ENCODE measurements at regions not wholly inside any gene's neighbourhood (a gene's known extent, or its start where the extent isn't known, plus 50 kb on each side); places are given as distances from the start of the nearest gene placed in this dataset.

- DNase-seq: no peak
- in situ Hi-C loops (cut with HindIII; ENCODE audit: low pct_ligation_motif_present, low pct_unique_long_range_greater_than_20kb, low sequenced_read_pairs): no loop called here
These were observed 547.1 kb upstream of the ZEB2 start for GRCh38 chr2:145066856-145067548.

GRCh38 chr2:145066151-145066661 lies 546.3 kb upstream of the ZEB2 start:
- in situ Hi-C loops (cut with HindIII; ENCODE audit: low pct_ligation_motif_present, low pct_unique_long_range_greater_than_20kb, low sequenced_read_pairs): no loop called here
- no peak for DNase-seq

- in situ Hi-C loops (cut with HindIII; ENCODE audit: low pct_ligation_motif_present, low pct_unique_long_range_greater_than_20kb, low sequenced_read_pairs): no loop called here
- no peak for DNase-seq
These were observed 545.4 kb upstream of the ZEB2 start for GRCh38 chr2:145065342-145065741.

GRCh38 chr2:145064511-145064910 lies 544.6 kb upstream of the ZEB2 start:
- in situ Hi-C loops (cut with HindIII; ENCODE audit: low pct_ligation_motif_present, low pct_unique_long_range_greater_than_20kb, low sequenced_read_pairs): no loop called here
- DNase-seq: no peak

GRCh38 chr2:145060876-145061275 lies 541.0 kb upstream of the ZEB2 start:
- in situ Hi-C loops (cut with HindIII; ENCODE audit: low pct_ligation_motif_present, low pct_unique_long_range_greater_than_20kb, low sequenced_read_pairs): no loop called here
- no peak for DNase-seq

- in situ Hi-C loops (cut with HindIII; ENCODE audit: low pct_ligation_motif_present, low pct_unique_long_range_greater_than_20kb, low sequenced_read_pairs): no loop called here
- no peak for DNase-seq
These were observed 540.0 kb upstream of the ZEB2 start for GRCh38 chr2:145059914-145060313.

GRCh38 chr2:145059343-145059742 lies 539.4 kb upstream of the ZEB2 start:
- DNase-seq: no peak
- in situ Hi-C loops (cut with HindIII; ENCODE audit: low pct_ligation_motif_present, low pct_unique_long_range_greater_than_20kb, low sequenced_read_pairs): no loop called here

GRCh38 chr2:145058457-145058856 lies 538.5 kb upstream of the ZEB2 start:
- DNase-seq: no peak
- in situ Hi-C loops (cut with HindIII; ENCODE audit: low pct_ligation_motif_present, low pct_unique_long_range_greater_than_20kb, low sequenced_read_pairs): no loop called here

- no peak for DNase-seq
- in situ Hi-C loops (cut with HindIII; ENCODE audit: low pct_ligation_motif_present, low pct_unique_long_range_greater_than_20kb, low sequenced_read_pairs): no loop called here
These were observed 535.7 kb upstream of the ZEB2 start for GRCh38 chr2:145055651-145056050.

- in situ Hi-C loops (cut with HindIII; ENCODE audit: low pct_ligation_motif_present, low pct_unique_long_range_greater_than_20kb, low sequenced_read_pairs): no loop called here
- no peak for DNase-seq
These were observed 530.2 kb upstream of the ZEB2 start for GRCh38 chr2:145050134-145050533.

GRCh38 chr2:145049475-145049874 lies 529.6 kb upstream of the ZEB2 start:
- in situ Hi-C loops (cut with HindIII; ENCODE audit: low pct_ligation_motif_present, low pct_unique_long_range_greater_than_20kb, low sequenced_read_pairs): no loop called here
- no peak for DNase-seq

- in situ Hi-C loops (cut with HindIII; ENCODE audit: low pct_ligation_motif_present, low pct_unique_long_range_greater_than_20kb, low sequenced_read_pairs): no loop called here
- no peak for DNase-seq
These were observed 527.6 kb upstream of the ZEB2 start for GRCh38 chr2:145047554-145047953.

GRCh38 chr2:145044491-145044890 lies 524.6 kb upstream of the ZEB2 start:
- in situ Hi-C loops (cut with HindIII; ENCODE audit: low pct_ligation_motif_present, low pct_unique_long_range_greater_than_20kb, low sequenced_read_pairs): no loop called here
- DNase-seq: no peak

- in situ Hi-C loops (cut with HindIII; ENCODE audit: low pct_ligation_motif_present, low pct_unique_long_range_greater_than_20kb, low sequenced_read_pairs): no loop called here
- no peak for DNase-seq
These were observed 523.5 kb upstream of the ZEB2 start for GRCh38 chr2:145043399-145043834.

GRCh38 chr2:145041706-145042105 lies 521.8 kb upstream of the ZEB2 start:
- in situ Hi-C loops (cut with HindIII; ENCODE audit: low pct_ligation_motif_present, low pct_unique_long_range_greater_than_20kb, low sequenced_read_pairs): no loop called here

GRCh38 chr2:145040433-145040832 lies 520.5 kb upstream of the ZEB2 start:
- in situ Hi-C loops (cut with HindIII; ENCODE audit: low pct_ligation_motif_present, low pct_unique_long_range_greater_than_20kb, low sequenced_read_pairs): no loop called here
- DNase-seq: no peak

More at GRCh38 chr2:145041706-145042105, 521.8 kb upstream of the ZEB2 start:
- DNase-seq: no peak

- DNase-seq: no peak
- in situ Hi-C loops (cut with HindIII; ENCODE audit: low pct_ligation_motif_present, low pct_unique_long_range_greater_than_20kb, low sequenced_read_pairs): no loop called here
These were observed 518.2 kb upstream of the ZEB2 start for GRCh38 chr2:145038041-145038525.

- in situ Hi-C loops (cut with HindIII; ENCODE audit: low pct_ligation_motif_present, low pct_unique_long_range_greater_than_20kb, low sequenced_read_pairs): no loop called here
These were observed 516.6 kb upstream of the ZEB2 start for GRCh38 chr2:145036421-145037011.

GRCh38 chr2:145034511-145034910 lies 514.6 kb upstream of the ZEB2 start:
- in situ Hi-C loops (cut with HindIII; ENCODE audit: low pct_ligation_motif_present, low pct_unique_long_range_greater_than_20kb, low sequenced_read_pairs): no loop called here
- DNase-seq: no peak

More at GRCh38 chr2:145036421-145037011, 516.6 kb upstream of the ZEB2 start:
- DNase-seq: no peak

- in situ Hi-C loops (cut with HindIII; ENCODE audit: low pct_ligation_motif_present, low pct_unique_long_range_greater_than_20kb, low sequenced_read_pairs): no loop called here
These were observed 513.5 kb upstream of the ZEB2 start for GRCh38 chr2:145033438-145033837.

More at GRCh38 chr2:145033438-145033837, 513.5 kb upstream of the ZEB2 start:
- DNase-seq: no peak
